HEK293 (cell line): ENCODE measurements at regions not wholly inside any gene's neighbourhood (a gene's known extent, or its start where the extent isn't known, plus 50 kb on each side); places are given as distances from the start of the nearest gene placed in this dataset.

Source experiments
- CTCF ChIA-PET: fragments of 350-600 bp; formaldehyde crosslinking; extraction: SDS; loops from one replicate; lab custom pipeline; 2021; ENCODE audit warnings: antibody characterized with exemption; lab: Yijun Ruan, JAX
- POLR2A ChIA-PET: fragments of 300-600 bp; formaldehyde crosslinking; extraction: SDS; loops from one replicate; lab custom pipeline; 2020; ENCODE audit warnings: antibody characterized with exemption, inconsistent platforms; lab: Yijun Ruan, JAX
- H3K27ac ChIP-seq: fragments of 200-500 bp; sonication (Bioruptor generic); 2 replicates; pipeline ENCODE4 v1.5.1; 2014; ENCODE audit warnings: low read depth, low read length, control low read depth, inconsistent platforms; ENCODE audit errors: extremely low read depth
- H3K36me3 ChIP-seq, 2 experiments: fragments of 200-500 bp in 1 of 2; sonication (Bioruptor generic) in 1 of 2; 1 replicate in 1 of 2; 2 replicates in 1 of 2; pipeline ENCODE4 v1.5.1; 2014 to 2017; ENCODE audit warnings: inconsistent platforms in 2 of 2, low read length in 2 of 2; ENCODE audit not compliant: control insufficient read depth in 2 of 2, insufficient read depth in 1 of 2
- H3K4me1 ChIP-seq: fragments of 200-500 bp; sonication (Bioruptor generic); 2 replicates; pipeline ENCODE4 v1.5.1; 2014; ENCODE audit warnings: mild to moderate bottlenecking, low read length, inconsistent platforms; ENCODE audit not compliant: control insufficient read depth, insufficient read depth
- H3K4me3 ChIP-seq: 2 replicates; pipeline ENCODE4 v1.5.1; 2011; ENCODE audit warnings: low read depth, mild to moderate bottlenecking, control low read depth, low read length, moderate library complexity
- H3K9me3 ChIP-seq: fragments of 200-500 bp; sonication (Bioruptor generic); 2 replicates; pipeline ENCODE4 v1.5.1; 2014; ENCODE audit warnings: low read depth, low read length, inconsistent platforms; ENCODE audit not compliant: control insufficient read depth, insufficient read depth
- BCL11B ChIP-seq: fragments of 450-650 bp; formaldehyde crosslinking; IDR thresholded peaks from 2 replicates; pipeline ENCODE4 v1.5.1; 2016; ENCODE audit warnings: low read depth, missing biosample characterization, missing genetic modification characterization
- BCL6B ChIP-seq: fragments of 450-650 bp; formaldehyde crosslinking; IDR thresholded peaks from 2 replicates; pipeline ENCODE4 v1.5.1; 2017; ENCODE audit warnings: missing biosample characterization, missing genetic modification characterization
- ELK4 ChIP-seq: IDR thresholded peaks from 2 replicates; pipeline ENCODE4 v1.6.1; 2011; ENCODE audit warnings: mild to moderate bottlenecking, low read depth, low read length, borderline replicate concordance
- KLF17 ChIP-seq: fragments of 450-650 bp; formaldehyde crosslinking; IDR thresholded peaks from 2 replicates; pipeline ENCODE4 v1.5.1; 2016; ENCODE audit warnings: missing biosample characterization, missing genetic modification characterization
- MZF1 ChIP-seq: fragments of 450-650 bp; formaldehyde crosslinking; IDR thresholded peaks from 2 replicates; pipeline ENCODE4 v1.5.1; 2017; ENCODE audit warnings: missing biosample characterization, missing genetic modification characterization, borderline replicate concordance
- OSR2 ChIP-seq: fragments of 450-650 bp; formaldehyde crosslinking; IDR thresholded peaks from 2 replicates; pipeline ENCODE4 v1.5.1; 2016; ENCODE audit warnings: missing biosample characterization, missing genetic modification characterization
- SCRT2 ChIP-seq: fragments of 450-650 bp; formaldehyde crosslinking; IDR thresholded peaks from 2 replicates; pipeline ENCODE4 v1.5.1; 2016; ENCODE audit warnings: missing biosample characterization, missing genetic modification characterization
- SETDB1 ChIP-seq: IDR thresholded peaks from one replicate; pipeline ENCODE4 v1.6.1; 2017; ENCODE audit warnings: mild to moderate bottlenecking, low read length, moderate library complexity, mixed read lengths; ENCODE audit not compliant: insufficient read length
- ZBTB6 ChIP-seq: fragments of 450-650 bp; formaldehyde crosslinking; IDR thresholded peaks from 2 replicates; pipeline ENCODE4 v1.5.1; 2017; ENCODE audit warnings: missing biosample characterization, missing genetic modification characterization
- ZNF112 ChIP-seq: fragments of 450-650 bp; formaldehyde crosslinking; IDR thresholded peaks from 2 replicates; pipeline ENCODE4 v1.5.0; 2017; ENCODE audit warnings: missing biosample characterization, missing genetic modification characterization
- ZNF148 ChIP-seq: fragments of 450-650 bp; formaldehyde crosslinking; IDR thresholded peaks from 2 replicates; pipeline ENCODE4 v1.5.0; 2017; ENCODE audit warnings: missing biosample characterization, missing genetic modification characterization, borderline replicate concordance
- ZNF223 ChIP-seq: fragments of 450-650 bp; formaldehyde crosslinking; IDR thresholded peaks from 2 replicates; pipeline ENCODE4 v1.5.1; 2016; ENCODE audit warnings: missing biosample characterization, missing genetic modification characterization
- ZNF274 ChIP-seq, 2 experiments: fragments of 200-500 bp in 1 of 2; fragments of 450-650 bp in 1 of 2; sonication (Bioruptor generic) in 1 of 2; formaldehyde crosslinking in 1 of 2; IDR thresholded peaks; 2 replicates each; pipeline versions ENCODE4 v1.5.1 to v1.6.1; 2014 to 2016; ENCODE audit warnings: borderline replicate concordance in 1 of 2, inconsistent platforms in 1 of 2, low read length in 1 of 2, missing biosample characterization in 1 of 2, missing genetic modification characterization in 1 of 2
- ZNF341 ChIP-seq: fragments of 450-650 bp; formaldehyde crosslinking; IDR thresholded peaks from 2 replicates; pipeline ENCODE4; 2016; ENCODE audit warnings: low read depth, missing biosample characterization, missing genetic modification characterization
- ZNF354C ChIP-seq: fragments of 450-650 bp; formaldehyde crosslinking; IDR thresholded peaks from 2 replicates; pipeline ENCODE4 v1.5.1; 2016; ENCODE audit warnings: missing biosample characterization, missing genetic modification characterization, low read depth, borderline replicate concordance
- ZNF433 ChIP-seq: fragments of 450-650 bp; formaldehyde crosslinking; IDR thresholded peaks from 2 replicates; pipeline ENCODE4 v1.5.1; 2016; ENCODE audit warnings: missing biosample characterization, missing genetic modification characterization, low read depth
- ZNF529 ChIP-seq: fragments of 450-650 bp; formaldehyde crosslinking; IDR thresholded peaks from 2 replicates; pipeline ENCODE4 v1.5.1; 2017; ENCODE audit warnings: missing genetic modification characterization, missing biosample characterization; ENCODE audit not compliant: insufficient replicate concordance
- ZNF544 ChIP-seq: fragments of 450-650 bp; formaldehyde crosslinking; IDR thresholded peaks from 2 replicates; pipeline ENCODE4 v1.5.0; 2017; ENCODE audit warnings: missing biosample characterization, missing genetic modification characterization
- ZNF555 ChIP-seq: fragments of 450-650 bp; formaldehyde crosslinking; conservative IDR thresholded peaks from 2 replicates; pipeline ENCODE4 v1.5.1; 2017; ENCODE audit warnings: missing biosample characterization, mild to moderate bottlenecking, missing genetic modification characterization, inconsistent platforms
- ZNF571 ChIP-seq: fragments of 450-650 bp; formaldehyde crosslinking; IDR thresholded peaks from 2 replicates; pipeline ENCODE4 v1.5.0; 2017; ENCODE audit warnings: missing biosample characterization, missing genetic modification characterization
- ZNF677 ChIP-seq: fragments of 450-650 bp; IDR thresholded peaks from 2 replicates; pipeline ENCODE4 v1.5.0; 2018; ENCODE audit warnings: missing biosample characterization, mild to moderate bottlenecking, missing genetic modification characterization, moderate library complexity
- ZNF768 ChIP-seq: fragments of 450-650 bp; formaldehyde crosslinking; IDR thresholded peaks from 2 replicates; pipeline ENCODE4 v1.5.1; 2018; ENCODE audit warnings: missing biosample characterization, mild to moderate bottlenecking, missing genetic modification characterization
- ZXDB ChIP-seq: fragments of 450-650 bp; formaldehyde crosslinking; IDR thresholded peaks from 2 replicates; pipeline ENCODE4 v1.5.1; 2016; ENCODE audit warnings: missing biosample characterization, missing genetic modification characterization

- H3K9me3 ChIP-seq, result no peaks in the 10 kb centered on the region
- no peak for TF ChIP-seq ZNF529 (tag by site-specific recombination)
- no peak overlapping the region for H3K27ac ChIP-seq
- CTCF ChIA-PET, result no interaction called here
- no peak overlapping the region for H3K4me3 ChIP-seq
- H3K4me1 ChIP-seq, result no peaks in the 10 kb centered on the region
- no peaks in the 10 kb centered on the region for H3K36me3 ChIP-seq
- POLR2A ChIA-PET, result no interaction called here
Measured at GRCh38 chr18:77967071-77967470, 717.4 kb downstream of the GALR1 start.

GRCh38 chr18:77967791-77968190 lies 718.1 kb downstream of the GALR1 start:
- no peaks in the 10 kb centered on the region for H3K9me3 ChIP-seq
- CTCF ChIA-PET, result no interaction called here
- TF ChIP-seq BCL6B (tag by site-specific recombination) (no peak), ZNF433 (tag by site-specific recombination) (no peak), ELK4 (no peak), ZNF112 (tag by site-specific recombination) (no peak), ZNF223 (tag by site-specific recombination) (no peak), ZNF768 (no peak), ZNF544 (tag by site-specific recombination) (no peak), ZXDB (no peak), ZNF571 (tag by site-specific recombination) (no peak), OSR2 (tag by site-specific recombination) (no peak), ZNF274 (IDR thresholded peaks at IDR 0.05; ENCODE audit: low read length) (no peak), ZNF274 (tag by site-specific recombination; IDR thresholded peaks at IDR 0.05; ENCODE audit: borderline replicate concordance) (no peak), ZNF341 (tag by site-specific recombination) (no peak), SETDB1 (no peak)
- TF ChIP-seq, all 188 proteins: peak for 0

GRCh38 chr18:77969972-77970371 lies 720.3 kb downstream of the GALR1 start:
- no peaks in the 10 kb centered on the region for H3K9me3 ChIP-seq
- ChIA-PET POLR2A (no interaction called here), CTCF (no interaction called here)
- no peaks in the 10 kb centered on the region for H3K4me1 ChIP-seq
- H3K4me3 ChIP-seq, result no peak overlapping the region
- no peaks in the 10 kb centered on the region for H3K36me3 ChIP-seq
- H3K27ac ChIP-seq, result no peak overlapping the region
- TF ChIP-seq BCL11B (tag by site-specific recombination) (no peak), ZNF354C (tag by site-specific recombination) (no peak), ZNF677 (tag by site-specific recombination) (no peak), MZF1 (tag by site-specific recombination) (no peak), ZBTB6 (tag by site-specific recombination) (no peak), SCRT2 (tag by site-specific recombination) (no peak), ZNF544 (tag by site-specific recombination) (no peak), ZNF148 (tag by site-specific recombination) (no peak), KLF17 (tag by site-specific recombination) (no peak), ZNF555 (no peak)

More at GRCh38 chr18:77967791-77968190, 718.1 kb downstream of the GALR1 start:
- Histone ChIP-seq H3K4me1 (no peaks in the 10 kb centered on the region), H3K4me3 (no peak overlapping the region), H3K36me3 (no peaks in the 10 kb centered on the region), H3K27ac (no peak overlapping the region)
- POLR2A ChIA-PET, result no interaction called here
